Right lobe of liver (tissue), 4 donors: ENCODE measurements at regions not wholly inside any gene's neighbourhood (a gene's known extent, or its start where the extent isn't known, plus 50 kb on each side); places are given as distances from the start of the nearest gene placed in this dataset.

Source experiments
- CTCF ChIP-seq, 4 donors: fragments of 200-600 bp in 3 of 4; fragments of 450-650 bp in 1 of 4; IDR thresholded peaks; one replicate each; pipeline versions ENCODE4 v1.5.1 to v1.8.0; 2016 to 2022; ENCODE audit warnings: antibody characterized with exemption in 4 of 4, mild to moderate bottlenecking in 2 of 4
- POLR2A ChIP-seq: fragments of 450-650 bp; IDR thresholded peaks from one replicate; pipeline ENCODE4 v1.6.1; 2017; ENCODE audit warnings: antibody characterized with exemption, mild to moderate bottlenecking
- donor health status: DM: no; HTN: no; CAD: no.
- donor health status: DM: no; HTN: no; CAD: no.
- donor health status: DM: no; HTN: yes; CAD: no.

- TF ChIP-seq CTCF (IDR thresholded peaks at IDR 0.05) (no peak), POLR2A (no peak)
Measured at GRCh38 chr4:117467404-117467803, 382.0 kb upstream of the TRAM1L1 start.
